ENCODE measurements at regions not wholly inside any gene's neighbourhood (a gene's known extent, or its start where the extent isn't known, plus 50 kb on each side); places are given as distances from the start of the nearest gene placed in this dataset.
"Not testable (repeated sequence)": the region's sequence is repeated elsewhere in the genome, so short reads cannot be mapped to it uniquely, and the experiment has no call there.

- Histone ChIP-seq H3K9ac (ENCODE audit: low read depth, low read length) (no peak overlapping the region), H3K27ac (ENCODE audit: low read depth, low read length) (no peak overlapping the region), H3K4me1 (ENCODE audit: control insufficient read depth, insufficient read depth, low read length) (peaks cover 4% of the 10 kb centered on the region), H3K27me3 (ENCODE audit: control insufficient read depth, insufficient read depth, low read length) (no peaks in the 10 kb centered on the region), H3K36me3 (ENCODE audit: control insufficient read depth, insufficient read depth, low read length) (no peaks in the 10 kb centered on the region), H3K9me3 (ENCODE audit: control insufficient read depth, insufficient read depth, low read length) (peaks cover 8% of the 10 kb centered on the region; the same call in 1 of the 2 replicates), H3K4me3 (ENCODE audit: low read depth, low read length) (no peak overlapping the region)
Measured at GRCh38 chr20:52054123-52054522, 137.5 kb downstream of the ZFP64 start.

DNA sequence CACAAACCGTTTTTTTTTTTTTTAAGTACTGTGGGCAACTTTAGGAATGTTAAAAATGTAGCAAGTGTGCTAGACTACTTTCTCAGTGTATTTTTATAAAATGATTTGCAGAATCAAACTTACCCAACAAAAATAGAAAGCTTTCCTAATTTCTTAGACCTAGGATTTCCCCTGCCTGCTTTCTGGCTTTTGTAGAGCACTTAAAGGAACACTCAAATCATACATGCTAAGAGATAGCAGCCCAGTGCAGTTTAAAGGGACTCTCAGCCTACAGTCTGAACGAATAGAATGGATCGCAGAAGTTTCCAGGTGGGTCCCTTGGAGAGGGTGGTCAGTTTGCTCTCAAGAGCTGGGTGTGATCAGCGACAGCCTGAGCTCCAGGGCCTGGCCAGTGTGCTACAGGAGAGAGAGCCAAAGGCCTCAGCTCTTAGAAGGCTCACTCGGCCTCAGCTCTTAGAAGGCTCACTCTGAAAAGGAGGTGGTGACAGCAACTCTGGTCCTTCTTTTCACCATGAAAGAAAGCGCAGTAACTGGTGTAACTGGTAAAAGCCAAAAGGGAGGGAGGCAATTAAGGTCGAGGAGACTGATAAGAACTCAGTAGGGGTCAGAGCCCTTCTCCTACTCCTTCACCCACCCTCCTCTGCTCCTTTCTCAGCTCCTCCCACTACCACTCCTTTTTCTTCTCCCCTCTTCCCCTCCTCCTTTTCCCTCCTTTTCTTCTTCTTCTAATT is 142.4 kb downstream of the ZFP64 start:
- peak overlapping the region; percentile 18 for H3K4me3 ChIP-seq (ENCODE audit: low read depth, low read length)
- H3K27ac ChIP-seq (ENCODE audit: low read depth, low read length), result peak overlapping the region; percentile 98
- no peaks in the 10 kb centered on the region for H3K27me3 ChIP-seq (ENCODE audit: control insufficient read depth, insufficient read depth, low read length)
- no peaks in the 10 kb centered on the region for H3K9me3 ChIP-seq (ENCODE audit: control insufficient read depth, insufficient read depth, low read length)
- no peaks in the 10 kb centered on the region for H3K36me3 ChIP-seq (ENCODE audit: control insufficient read depth, insufficient read depth, low read length)
- peaks cover 34% of the 10 kb centered on the region for H3K4me1 ChIP-seq (ENCODE audit: control insufficient read depth, insufficient read depth, low read length)
- peak overlapping the region; percentile 41 for H3K9ac ChIP-seq (ENCODE audit: low read depth, low read length)

- Histone ChIP-seq H3K9me3 (ENCODE audit: control insufficient read depth, insufficient read depth, low read length) (no peaks in the 10 kb centered on the region), H3K9ac (ENCODE audit: low read depth, low read length) (peak overlapping the region; percentile 69), H3K4me1 (ENCODE audit: control insufficient read depth, insufficient read depth, low read length) (peaks cover 34% of the 10 kb centered on the region), H3K36me3 (ENCODE audit: control insufficient read depth, insufficient read depth, low read length) (no peaks in the 10 kb centered on the region), H3K4me3 (ENCODE audit: low read depth, low read length) (peak overlapping the region; percentile 58), H3K27me3 (ENCODE audit: control insufficient read depth, insufficient read depth, low read length) (no peaks in the 10 kb centered on the region), H3K27ac (ENCODE audit: low read depth, low read length) (peak overlapping the region; percentile 98)
Measured at GRCh38 chr20:52047811-52048764, 143.5 kb downstream of the ZFP64 start.

- H3K4me1 ChIP-seq (ENCODE audit: control insufficient read depth, insufficient read depth, low read length), result peaks cover 11% of the 10 kb centered on the region
- H3K27ac ChIP-seq (ENCODE audit: low read depth, low read length), result no peak overlapping the region
- no peaks in the 10 kb centered on the region for H3K9me3 ChIP-seq (ENCODE audit: control insufficient read depth, insufficient read depth, low read length)
- no peaks in the 10 kb centered on the region for H3K27me3 ChIP-seq (ENCODE audit: control insufficient read depth, insufficient read depth, low read length)
- no peak overlapping the region for H3K9ac ChIP-seq (ENCODE audit: low read depth, low read length)
- no peak overlapping the region for H3K4me3 ChIP-seq (ENCODE audit: low read depth, low read length)
- no peaks in the 10 kb centered on the region for H3K36me3 ChIP-seq (ENCODE audit: control insufficient read depth, insufficient read depth, low read length)
Measured at GRCh38 chr20:52041966-52042365, 149.6 kb downstream of the ZFP64 start.

GRCh38 chr20:52039790-52040189 is 151.8 kb downstream of the ZFP64 start:
- H3K36me3 ChIP-seq (ENCODE audit: control insufficient read depth, insufficient read depth, low read length), result no peaks in the 10 kb centered on the region
- no peak overlapping the region for H3K27ac ChIP-seq (ENCODE audit: low read depth, low read length)
- H3K4me3 ChIP-seq (ENCODE audit: low read depth, low read length), result no peak overlapping the region
- no peak overlapping the region for H3K9ac ChIP-seq (ENCODE audit: low read depth, low read length)
- H3K9me3 ChIP-seq (ENCODE audit: control insufficient read depth, insufficient read depth, low read length), result no peaks in the 10 kb centered on the region
- no peaks in the 10 kb centered on the region for H3K27me3 ChIP-seq (ENCODE audit: control insufficient read depth, insufficient read depth, low read length)
- H3K4me1 ChIP-seq (ENCODE audit: control insufficient read depth, insufficient read depth, low read length), result no peaks in the 10 kb centered on the region

GRCh38 chr20:52038632-52039031 is 152.9 kb downstream of the ZFP64 start:
- H3K4me3 ChIP-seq (ENCODE audit: low read depth, low read length); H3K9me3 ChIP-seq (ENCODE audit: control insufficient read depth, insufficient read depth, low read length); H3K9ac ChIP-seq (ENCODE audit: low read depth, low read length); H3K36me3 ChIP-seq (ENCODE audit: control insufficient read depth, insufficient read depth, low read length); H3K27ac ChIP-seq (ENCODE audit: low read depth, low read length); H3K4me1 ChIP-seq (ENCODE audit: control insufficient read depth, insufficient read depth, low read length); H3K27me3 ChIP-seq (ENCODE audit: control insufficient read depth, insufficient read depth, low read length): not testable (repeated sequence)

DNA sequence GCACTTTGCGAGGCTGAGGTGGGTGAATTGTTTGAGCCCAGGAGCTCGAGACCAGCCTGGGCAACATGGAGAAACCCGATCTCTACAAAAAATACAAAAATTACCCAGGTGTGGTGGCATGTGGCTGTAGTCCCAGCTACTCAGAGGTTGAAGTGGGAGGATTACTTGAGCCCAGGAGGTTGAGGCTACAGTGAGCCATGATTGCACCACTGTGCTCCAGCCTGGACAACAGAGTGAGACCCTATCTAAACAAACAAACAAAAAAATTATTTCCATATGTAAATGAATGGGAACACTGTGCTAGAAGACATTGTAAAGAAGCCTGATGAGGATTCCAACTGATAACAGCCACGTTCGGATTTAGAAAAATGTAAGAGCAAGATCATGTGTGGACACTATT is 154.2 kb downstream of the ZFP64 start:
- Histone ChIP-seq H3K4me1 (ENCODE audit: control insufficient read depth, insufficient read depth, low read length) (no peaks in the 10 kb centered on the region), H3K9ac (ENCODE audit: low read depth, low read length) (no peak overlapping the region), H3K27me3 (ENCODE audit: control insufficient read depth, insufficient read depth, low read length) (no peaks in the 10 kb centered on the region), H3K4me3 (ENCODE audit: low read depth, low read length) (no peak overlapping the region), H3K27ac (ENCODE audit: low read depth, low read length) (no peak overlapping the region), H3K36me3 (ENCODE audit: control insufficient read depth, insufficient read depth, low read length) (no peaks in the 10 kb centered on the region), H3K9me3 (ENCODE audit: control insufficient read depth, insufficient read depth, low read length) (no peaks in the 10 kb centered on the region)

GRCh38 chr20:52035977-52036376 is 155.6 kb downstream of the ZFP64 start:
- H3K9me3 ChIP-seq (ENCODE audit: control insufficient read depth, insufficient read depth, low read length), result no peaks in the 10 kb centered on the region
- no peak overlapping the region for H3K27ac ChIP-seq (ENCODE audit: low read depth, low read length)
- H3K27me3 ChIP-seq (ENCODE audit: control insufficient read depth, insufficient read depth, low read length), result no peaks in the 10 kb centered on the region
- peaks cover 13% of the 10 kb centered on the region for H3K4me1 ChIP-seq (ENCODE audit: control insufficient read depth, insufficient read depth, low read length)
- H3K9ac ChIP-seq (ENCODE audit: low read depth, low read length), result no peak overlapping the region
- H3K36me3 ChIP-seq (ENCODE audit: control insufficient read depth, insufficient read depth, low read length), result no peaks in the 10 kb centered on the region
- H3K4me3 ChIP-seq (ENCODE audit: low read depth, low read length), result no peak overlapping the region

DNA sequence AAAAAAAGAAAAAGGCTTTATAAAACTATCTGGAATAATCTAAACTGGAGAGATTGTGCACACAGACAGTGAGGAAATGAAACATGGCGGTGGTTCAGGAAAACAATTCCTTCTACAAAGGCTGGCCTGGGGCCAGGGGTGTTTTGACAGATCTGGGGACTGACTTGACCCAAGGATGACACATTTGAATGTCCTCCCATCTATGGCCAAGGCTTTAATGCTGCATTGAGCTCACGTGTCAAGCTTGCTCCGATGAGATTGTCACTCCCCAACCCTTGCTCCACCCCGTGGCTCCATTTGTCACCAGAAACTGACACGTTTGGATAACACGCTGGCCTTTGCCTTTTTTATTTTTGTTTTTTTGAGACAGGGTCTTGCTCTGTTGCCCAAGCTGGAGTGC is 156.1 kb downstream of the ZFP64 start:
- Histone ChIP-seq H3K27ac (ENCODE audit: low read depth, low read length) (no peak overlapping the region), H3K4me3 (ENCODE audit: low read depth, low read length) (no peak overlapping the region), H3K4me1 (ENCODE audit: control insufficient read depth, insufficient read depth, low read length) (peaks cover 13% of the 10 kb centered on the region), H3K9ac (ENCODE audit: low read depth, low read length) (no peak overlapping the region), H3K27me3 (ENCODE audit: control insufficient read depth, insufficient read depth, low read length) (no peaks in the 10 kb centered on the region), H3K9me3 (ENCODE audit: control insufficient read depth, insufficient read depth, low read length) (no peaks in the 10 kb centered on the region), H3K36me3 (ENCODE audit: control insufficient read depth, insufficient read depth, low read length) (no peaks in the 10 kb centered on the region)

DNA sequence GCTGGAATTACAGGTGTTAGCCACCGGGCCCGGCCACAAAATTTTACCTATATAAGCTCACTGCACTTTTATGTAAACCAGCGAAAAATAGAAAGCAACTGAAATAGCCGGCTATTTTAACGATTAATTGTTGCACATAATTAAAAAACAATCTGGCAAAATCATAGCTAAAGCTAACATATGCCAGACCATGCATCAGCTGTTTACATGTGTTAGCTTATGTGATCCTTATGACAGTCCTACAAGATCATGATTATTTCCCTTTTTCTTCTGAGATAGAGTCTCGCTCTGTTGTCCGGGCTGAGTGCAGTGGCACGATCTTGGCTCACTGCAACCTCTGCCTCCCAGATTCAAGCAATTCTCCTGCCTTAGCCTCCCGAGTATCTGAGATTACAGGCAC is 157.0 kb downstream of the ZFP64 start:
- Histone ChIP-seq H3K9me3 (ENCODE audit: control insufficient read depth, insufficient read depth, low read length) (no peaks in the 10 kb centered on the region), H3K36me3 (ENCODE audit: control insufficient read depth, insufficient read depth, low read length) (no peaks in the 10 kb centered on the region), H3K9ac (ENCODE audit: low read depth, low read length) (no peak overlapping the region), H3K27me3 (ENCODE audit: control insufficient read depth, insufficient read depth, low read length) (no peaks in the 10 kb centered on the region), H3K4me1 (ENCODE audit: control insufficient read depth, insufficient read depth, low read length) (peaks cover 13% of the 10 kb centered on the region), H3K4me3 (ENCODE audit: low read depth, low read length) (no peak overlapping the region), H3K27ac (ENCODE audit: low read depth, low read length) (no peak overlapping the region)

GRCh38 chr20:52033313-52033712 is 158.3 kb downstream of the ZFP64 start:
- Histone ChIP-seq H3K4me1 (ENCODE audit: control insufficient read depth, insufficient read depth, low read length) (peaks cover 13% of the 10 kb centered on the region), H3K9me3 (ENCODE audit: control insufficient read depth, insufficient read depth, low read length) (no peaks in the 10 kb centered on the region), H3K27me3 (ENCODE audit: control insufficient read depth, insufficient read depth, low read length) (no peaks in the 10 kb centered on the region), H3K27ac (ENCODE audit: low read depth, low read length) (no peak overlapping the region), H3K4me3 (ENCODE audit: low read depth, low read length) (no peak overlapping the region), H3K9ac (ENCODE audit: low read depth, low read length) (no peak overlapping the region), H3K36me3 (ENCODE audit: control insufficient read depth, insufficient read depth, low read length) (no peaks in the 10 kb centered on the region)
